HG03097 (cell line): ENCODE measurements at regions not wholly inside any gene's neighbourhood (a gene's known extent, or its start where the extent isn't known, plus 50 kb on each side); places are given as distances from the start of the nearest gene placed in this dataset.
A peak's percentile ranks its signal among the peaks of the same experiment; 100 is the strongest.

Experiments
- ATAC-seq: cut with Tn5 transposase; IDR thresholded peaks from one replicate; pipeline ENCODE4 v1.9.1; 2021; ENCODE audit not compliant: unreplicated experiment, low FRiP score

- no peak for ATAC-seq
Observed at GRCh38 chr17:56648321-56648720, 54.8 kb downstream of the NOG start.

- ATAC-seq: no peak
Observed at GRCh38 chr17:56648806-56649205, 55.3 kb downstream of the NOG start.

- ATAC-seq: no peak
Observed at GRCh38 chr17:56652628-56653027, 59.1 kb downstream of the NOG start.

GRCh38 chr17:56653877-56654276 is 60.4 kb downstream of the NOG start:
- ATAC-seq: peak; percentile 92

GRCh38 chr17:56656701-56657327 is 63.3 kb downstream of the NOG start:
- ATAC-seq: no peak

GRCh38 chr17:56658648-56659047 is 65.1 kb downstream of the NOG start:
- ATAC-seq: no peak

GRCh38 chr17:56659622-56660021 is 66.1 kb downstream of the NOG start:
- ATAC-seq: no peak

GRCh38 chr17:56661906-56662305 is 68.4 kb downstream of the NOG start:
- no peak for ATAC-seq

GRCh38 chr17:56665864-56666263 is 72.4 kb downstream of the NOG start:
- ATAC-seq: no peak

GRCh38 chr17:56667925-56668458 is 74.5 kb downstream of the NOG start:
- ATAC-seq: no peak

- no peak for ATAC-seq
Observed at GRCh38 chr17:56672195-56672594, 78.7 kb downstream of the NOG start.

- no peak for ATAC-seq
Observed at GRCh38 chr17:56674401-56674925, 81.0 kb downstream of the NOG start.

GRCh38 chr17:56675876-56676660 is 82.6 kb downstream of the NOG start:
- ATAC-seq: no peak

- ATAC-seq: no peak
Observed at GRCh38 chr17:56676810-56677209, 83.3 kb downstream of the NOG start.

GRCh38 chr17:56678249-56679114 is 85.0 kb downstream of the NOG start:
- no peak for ATAC-seq

GRCh38 chr17:56679115-56679776 is 85.7 kb downstream of the NOG start:
- ATAC-seq: no peak

GRCh38 chr17:56679777-56680422 is 86.4 kb downstream of the NOG start:
- no peak for ATAC-seq

GRCh38 chr17:56680676-56681075 is 87.2 kb downstream of the NOG start:
- ATAC-seq: no peak

- ATAC-seq: no peak
Observed at GRCh38 chr17:56681561-56682266, 88.2 kb downstream of the NOG start.
